ENCODE measurements at regions not wholly inside any gene's neighbourhood (a gene's known extent, or its start where the extent isn't known, plus 50 kb on each side); places are given as distances from the start of the nearest gene placed in this dataset.

DNA sequence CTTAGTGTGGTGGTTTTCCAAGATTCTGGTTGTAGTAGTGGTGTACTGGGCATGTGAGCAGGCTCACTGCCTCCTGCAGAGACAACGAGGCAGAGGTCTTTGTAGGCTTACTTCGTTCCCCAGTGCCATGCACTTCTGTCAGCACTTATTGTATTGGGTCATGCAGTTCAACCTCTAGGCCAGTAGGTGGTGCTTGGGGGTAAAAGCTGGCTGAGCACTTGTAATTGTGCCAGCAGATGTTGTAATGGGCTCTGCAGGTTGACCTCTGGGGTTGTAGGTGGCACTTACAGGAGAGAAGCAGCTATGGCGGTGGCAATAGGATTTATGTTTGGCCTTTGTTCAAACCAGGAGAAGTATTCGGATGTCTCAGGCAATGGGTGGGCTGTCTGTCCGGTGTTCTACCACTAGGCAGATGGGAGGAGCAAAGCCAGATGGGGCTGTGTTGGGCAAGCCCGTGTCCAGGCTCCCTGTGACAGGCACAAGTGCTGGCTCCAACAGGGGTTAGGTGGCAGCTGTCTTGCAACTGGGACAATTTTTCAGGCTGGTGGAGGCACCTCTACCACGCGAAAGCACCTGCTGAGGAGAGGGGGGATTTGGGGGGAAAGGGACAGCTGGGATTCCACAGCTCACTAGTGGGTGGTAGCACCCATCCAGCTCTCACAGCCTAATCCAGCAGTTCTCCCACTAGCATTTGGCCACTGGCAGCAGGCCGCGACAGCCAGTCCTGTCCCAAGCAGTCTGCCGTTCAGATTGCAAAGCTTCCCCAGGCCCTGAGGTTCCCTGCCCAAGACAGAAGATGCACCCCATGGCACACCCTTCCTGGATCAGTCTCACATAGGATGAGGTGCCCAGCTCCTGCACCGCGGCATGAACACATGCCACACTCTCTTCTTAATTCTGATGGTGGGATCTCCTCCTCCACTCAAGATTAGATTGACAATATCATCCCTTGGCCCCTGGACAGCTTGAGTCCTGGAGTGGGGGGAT, 274.5 kb downstream of the CTH start:
- no peaks in the 10 kb centered on the region for H3K36me3 ChIP-seq
- H3K9ac ChIP-seq, result no peak overlapping the region
- H3K27me3 ChIP-seq, result no peaks in the 10 kb centered on the region
- H4K20me1 ChIP-seq, result no peaks in the 10 kb centered on the region
- H3K4me1 ChIP-seq, result no peaks in the 10 kb centered on the region
- no peak overlapping the region for H3K4me2 ChIP-seq
- H3K27ac ChIP-seq, result no peak overlapping the region
- no peak overlapping the region for H3K4me3 ChIP-seq
- no peaks in the 10 kb centered on the region for H3K9me3 ChIP-seq (replicated peaks in 1 of 11)
- TF ChIP-seq Cebpa-rat (IDR thresholded peaks at IDR 0.05), result no peak

DNA sequence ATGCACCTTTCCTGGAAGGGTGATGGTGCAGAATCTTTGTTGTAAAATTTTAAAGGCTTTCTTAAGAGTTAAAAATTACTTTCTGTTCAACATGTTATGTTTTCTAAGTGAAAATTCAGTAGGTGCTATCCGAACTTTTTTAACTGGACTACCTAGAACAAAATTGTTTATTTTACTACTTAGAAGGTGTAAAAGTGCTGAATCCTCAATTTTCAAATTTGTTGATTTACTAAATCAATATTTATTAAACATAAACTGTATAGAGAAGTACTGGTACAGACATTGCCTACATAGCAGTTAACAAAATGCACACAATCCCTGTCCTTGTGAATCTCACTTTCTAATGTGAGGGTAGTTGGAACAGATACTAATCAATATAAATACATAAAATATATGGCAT, 277.5 kb downstream of the CTH start:
- no peaks in the 10 kb centered on the region for H4K20me1 ChIP-seq
- TF ChIP-seq Cebpa-rat (IDR thresholded peaks at IDR 0.05), result no peak
- no peak overlapping the region for H3K4me3 ChIP-seq

DNA sequence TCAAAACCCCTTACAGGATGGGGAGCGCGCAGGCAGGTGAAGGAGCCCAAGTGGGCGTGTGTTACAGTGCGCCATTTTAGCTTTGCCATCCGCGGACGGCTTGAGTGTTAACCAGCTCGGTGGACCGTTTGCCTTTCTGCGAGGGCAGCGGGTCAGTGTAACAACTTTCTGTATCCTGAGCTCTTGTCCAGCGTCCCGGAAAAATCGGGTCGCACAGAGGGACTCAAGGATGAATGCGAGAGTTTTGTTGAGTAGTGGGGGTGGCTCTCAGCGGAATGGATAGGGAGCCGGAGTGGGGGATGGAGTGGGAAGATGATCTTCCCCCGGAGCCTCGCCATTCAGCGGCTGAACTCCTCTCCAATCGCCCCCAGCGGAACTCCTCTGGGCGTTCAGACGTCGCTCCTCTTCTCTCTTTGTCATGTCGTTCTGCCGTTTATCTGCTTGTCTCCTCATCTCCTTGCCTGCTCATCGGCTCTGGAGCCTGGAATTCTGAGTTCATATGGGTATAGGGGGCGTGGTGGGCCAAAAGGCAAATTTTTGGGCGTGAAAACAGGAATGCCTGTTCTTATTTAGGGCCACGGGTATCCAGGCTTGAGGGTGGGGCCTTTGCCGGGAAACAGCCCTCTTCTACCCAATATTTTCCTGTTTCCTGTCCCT, 295.4 kb downstream of the CTH start:
- Histone ChIP-seq H3K9me3 (replicated peaks in 1 of 11) (peaks cover 0 to 7% (median 0%) of the 10 kb centered on the region in 11 experiments; a peak in 1 of 22 replicates), H3K9ac (no peak overlapping the region), H3K4me1 (no peaks in the 10 kb centered on the region), H3K4me2 (no peak overlapping the region), H3K27ac (no peak overlapping the region), H4K20me1 (no peaks in the 10 kb centered on the region), H3K27me3 (no peaks in the 10 kb centered on the region), H3K4me3 (no peak overlapping the region), H3K36me3 (no peaks in the 10 kb centered on the region)
- no peak for TF ChIP-seq Cebpa-rat (IDR thresholded peaks at IDR 0.05)

More for the DNA sequence above, 277.5 kb downstream of the CTH start:
- Histone ChIP-seq H3K4me2 (no peak overlapping the region), H3K36me3 (no peaks in the 10 kb centered on the region), H3K4me1 (no peaks in the 10 kb centered on the region), H3K9me3 (replicated peaks in 1 of 11) (no peaks in the 10 kb centered on the region), H3K9ac (no peak overlapping the region), H3K27ac (no peak overlapping the region), H3K27me3 (no peaks in the 10 kb centered on the region)

DNA sequence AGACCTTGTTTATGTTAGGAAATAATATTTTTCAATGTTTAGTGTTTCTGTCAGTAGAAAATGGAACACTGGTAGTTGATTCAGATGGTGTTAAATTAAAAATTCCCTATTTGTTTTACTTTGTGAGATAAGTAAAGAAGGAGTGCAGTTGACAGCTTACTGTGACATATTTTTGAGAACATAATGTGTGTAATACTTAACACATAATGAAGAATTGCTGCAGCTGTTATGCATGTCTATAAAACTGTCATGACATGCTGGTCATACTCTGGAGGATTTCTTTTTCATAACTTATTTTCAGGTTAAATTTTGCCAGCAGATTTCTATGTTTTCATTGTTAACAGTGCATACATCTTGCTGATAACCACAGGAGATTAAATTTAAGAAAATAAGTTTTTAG, 296.1 kb downstream of the CTH start:
- Histone ChIP-seq H3K9ac (no peak overlapping the region), H3K4me1 (no peaks in the 10 kb centered on the region), H3K4me2 (no peak overlapping the region), H3K27ac (no peak overlapping the region), H4K20me1 (no peaks in the 10 kb centered on the region), H3K9me3 (replicated peaks in 1 of 11) (peaks cover 0 to 7% (median 0%) of the 10 kb centered on the region in 11 experiments; a peak in 1 of 22 replicates), H3K27me3 (no peaks in the 10 kb centered on the region), H3K36me3 (no peaks in the 10 kb centered on the region), H3K4me3 (no peak overlapping the region)
- TF ChIP-seq Cebpa-rat (IDR thresholded peaks at IDR 0.05), result no peak

DNA sequence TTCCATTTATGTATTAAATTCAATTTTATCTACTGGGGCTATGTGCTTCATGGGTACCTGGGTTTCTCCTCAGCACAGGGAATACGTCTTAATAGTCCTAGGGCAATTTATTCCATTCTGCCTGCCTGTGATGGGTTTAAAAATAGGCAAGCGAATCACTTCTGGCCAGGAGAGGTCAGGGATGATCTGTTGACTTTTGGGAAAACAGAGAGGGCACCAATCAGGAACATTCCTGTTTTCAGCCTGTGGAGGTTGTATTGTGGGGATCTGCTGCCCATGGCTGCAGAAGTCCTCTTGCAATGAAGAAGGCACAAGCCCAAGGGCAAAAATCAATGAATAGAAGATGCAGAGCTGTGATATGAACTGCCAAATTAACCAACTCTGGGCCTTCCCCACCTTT, 303.1 kb downstream of the CTH start:
- Histone ChIP-seq H4K20me1 (no peaks in the 10 kb centered on the region), H3K9ac (no peak overlapping the region), H3K4me3 (no peak overlapping the region), H3K27ac (no peak overlapping the region), H3K27me3 (no peaks in the 10 kb centered on the region), H3K4me2 (no peak overlapping the region), H3K36me3 (no peaks in the 10 kb centered on the region), H3K4me1 (no peaks in the 10 kb centered on the region), H3K9me3 (replicated peaks in 1 of 11) (no peaks in the 10 kb centered on the region)
- no peak for TF ChIP-seq Cebpa-rat (IDR thresholded peaks at IDR 0.05)

DNA sequence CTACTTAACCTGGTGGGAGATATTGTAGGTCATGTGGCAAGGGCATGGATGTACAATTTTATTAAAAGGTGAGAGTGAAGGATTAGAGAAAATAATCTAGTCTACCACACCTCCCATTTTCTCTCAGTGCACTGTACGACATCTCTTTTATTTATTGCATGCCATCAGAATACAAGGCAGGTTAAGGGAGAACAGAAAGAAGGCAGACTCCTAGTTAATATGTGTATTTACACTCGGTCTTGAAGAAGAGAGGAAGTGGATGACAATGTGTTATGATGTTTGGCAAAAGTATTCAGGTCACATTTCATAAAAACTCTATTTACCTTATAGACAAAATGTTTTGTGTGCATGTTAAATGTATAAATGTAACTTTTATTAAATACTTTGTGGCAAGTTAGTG, 306.1 kb downstream of the CTH start:
- Histone ChIP-seq H3K4me1 (peaks cover 0 to 6% (median 0%) of the 10 kb centered on the region in 10 experiments; a peak in 5 of 20 replicates), H3K9me3 (replicated peaks in 1 of 11) (peaks cover 0 to 1% (median 0%) of the 10 kb centered on the region in 11 experiments; a peak in 1 of 22 replicates), H3K9ac (no peak overlapping the region), H3K27me3 (no peaks in the 10 kb centered on the region), H3K27ac (no peak overlapping the region), H3K36me3 (no peaks in the 10 kb centered on the region), H4K20me1 (no peaks in the 10 kb centered on the region), H3K4me3 (no peak overlapping the region), H3K4me2 (no peak overlapping the region)
- TF ChIP-seq Cebpa-rat (IDR thresholded peaks at IDR 0.05), result no peak

DNA sequence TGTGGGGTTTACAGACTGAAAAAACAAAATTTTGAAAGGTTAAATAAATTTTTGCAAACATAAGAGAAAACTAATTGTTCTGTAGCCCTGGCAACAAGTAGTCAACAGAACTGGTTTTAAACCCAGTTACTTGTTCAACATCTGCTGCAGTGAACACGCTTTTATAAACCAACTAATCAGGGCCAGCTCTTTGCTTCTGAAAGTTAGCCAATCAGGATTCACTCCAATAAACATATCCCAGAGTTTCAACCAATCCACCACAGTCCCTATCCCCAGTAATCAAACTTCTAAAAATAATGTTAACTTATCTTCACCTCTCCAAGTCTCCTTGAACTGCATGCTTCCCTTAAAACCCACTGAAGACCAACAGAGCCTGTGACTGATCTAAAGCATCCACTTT, 306.6 kb downstream of the CTH start:
- no peak overlapping the region for H3K27ac ChIP-seq
- H3K27me3 ChIP-seq, result no peaks in the 10 kb centered on the region
- H3K9ac ChIP-seq, result no peak overlapping the region
- no peak overlapping the region for H3K4me2 ChIP-seq
- peaks cover 0 to 6% (median 0%) of the 10 kb centered on the region in 11 experiments; a peak in 2 of 22 replicates for H3K9me3 ChIP-seq (replicated peaks in 1 of 11)
- peaks cover 0 to 6% (median 0%) of the 10 kb centered on the region in 10 experiments; a peak in 5 of 20 replicates for H3K4me1 ChIP-seq
- TF ChIP-seq Cebpa-rat (IDR thresholded peaks at IDR 0.05), result no peak
- no peaks in the 10 kb centered on the region for H4K20me1 ChIP-seq
- H3K36me3 ChIP-seq, result no peaks in the 10 kb centered on the region
- no peak overlapping the region for H3K4me3 ChIP-seq

DNA sequence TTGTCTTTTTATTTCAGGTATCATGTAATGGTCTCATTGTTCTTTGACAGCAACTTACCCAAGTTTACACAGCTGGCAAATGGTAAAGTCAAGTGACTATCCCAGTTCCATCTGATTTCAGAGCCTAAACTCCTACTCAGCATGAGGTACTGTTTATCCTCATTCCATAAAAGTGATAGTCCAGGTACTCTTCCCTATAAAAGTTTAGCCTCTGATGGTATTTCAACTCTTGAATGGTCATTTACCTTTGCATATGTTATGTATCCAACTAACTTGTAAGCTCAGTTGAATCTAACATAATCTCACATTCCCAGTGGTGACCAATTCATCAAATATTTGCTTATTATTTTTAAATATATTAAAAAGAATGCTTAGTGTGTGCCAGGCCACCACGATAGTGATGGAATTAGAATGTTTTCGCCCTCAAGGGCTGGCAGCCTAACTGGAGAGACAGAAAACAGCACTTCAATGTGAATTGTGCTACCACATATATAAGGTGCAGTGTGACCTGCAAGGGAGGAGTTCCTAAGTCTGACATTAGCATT, 307.1 kb downstream of the CTH start:
- Histone ChIP-seq H3K4me1 (peaks cover 0 to 6% (median 0%) of the 10 kb centered on the region in 10 experiments; a peak in 5 of 20 replicates), H4K20me1 (no peaks in the 10 kb centered on the region), H3K4me2 (no peak overlapping the region), H3K9me3 (replicated peaks in 1 of 11) (peaks cover 0 to 11% (median 0%) of the 10 kb centered on the region in 11 experiments; a peak in 3 of 22 replicates), H3K27ac (no peak overlapping the region), H3K27me3 (no peaks in the 10 kb centered on the region), H3K36me3 (no peaks in the 10 kb centered on the region), H3K4me3 (no peak overlapping the region), H3K9ac (no peak overlapping the region)
- no peak for TF ChIP-seq Cebpa-rat (IDR thresholded peaks at IDR 0.05)

DNA sequence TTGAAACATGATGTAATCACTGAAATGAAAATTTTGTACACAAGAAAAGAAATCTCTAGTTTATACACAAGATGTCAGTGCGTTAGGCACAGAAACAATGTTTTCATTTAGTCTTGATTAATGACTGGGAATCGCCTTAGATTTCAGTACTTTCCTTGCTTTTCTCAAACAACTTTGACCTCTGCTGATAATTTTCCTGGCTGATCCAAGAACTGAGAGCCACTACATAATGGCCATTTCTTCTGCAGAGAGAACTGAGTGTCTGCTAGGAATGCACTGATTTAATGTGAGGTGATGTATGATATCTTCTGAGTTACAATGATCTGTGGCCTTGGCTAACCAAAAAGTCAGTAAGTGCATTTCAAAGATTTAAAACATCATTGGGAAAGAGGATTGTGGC, 308.1 kb downstream of the CTH start:
- Histone ChIP-seq H3K27me3 (no peaks in the 10 kb centered on the region), H3K9me3 (replicated peaks in 1 of 11) (peaks cover 0 to 14% (median 0%) of the 10 kb centered on the region in 11 experiments; a peak in 4 of 22 replicates), H3K27ac (no peak overlapping the region), H3K4me2 (no peak overlapping the region), H3K9ac (no peak overlapping the region), H3K36me3 (no peaks in the 10 kb centered on the region), H4K20me1 (no peaks in the 10 kb centered on the region), H3K4me3 (no peak overlapping the region), H3K4me1 (peaks cover 0 to 6% (median 0%) of the 10 kb centered on the region in 10 experiments; a peak in 5 of 20 replicates)
- TF ChIP-seq Cebpa-rat (IDR thresholded peaks at IDR 0.05), result no peak

Measured in BLaER1 treated with 17β-estradiol and CSF1 and Interleukin-3, amounts not matched to agents 10 nM and 100 nM (cell line).